ENCODE measurements at regions not wholly inside any gene's neighbourhood (a gene's known extent, or its start where the extent isn't known, plus 50 kb on each side); places are given as distances from the start of the nearest gene placed in this dataset.

DNA sequence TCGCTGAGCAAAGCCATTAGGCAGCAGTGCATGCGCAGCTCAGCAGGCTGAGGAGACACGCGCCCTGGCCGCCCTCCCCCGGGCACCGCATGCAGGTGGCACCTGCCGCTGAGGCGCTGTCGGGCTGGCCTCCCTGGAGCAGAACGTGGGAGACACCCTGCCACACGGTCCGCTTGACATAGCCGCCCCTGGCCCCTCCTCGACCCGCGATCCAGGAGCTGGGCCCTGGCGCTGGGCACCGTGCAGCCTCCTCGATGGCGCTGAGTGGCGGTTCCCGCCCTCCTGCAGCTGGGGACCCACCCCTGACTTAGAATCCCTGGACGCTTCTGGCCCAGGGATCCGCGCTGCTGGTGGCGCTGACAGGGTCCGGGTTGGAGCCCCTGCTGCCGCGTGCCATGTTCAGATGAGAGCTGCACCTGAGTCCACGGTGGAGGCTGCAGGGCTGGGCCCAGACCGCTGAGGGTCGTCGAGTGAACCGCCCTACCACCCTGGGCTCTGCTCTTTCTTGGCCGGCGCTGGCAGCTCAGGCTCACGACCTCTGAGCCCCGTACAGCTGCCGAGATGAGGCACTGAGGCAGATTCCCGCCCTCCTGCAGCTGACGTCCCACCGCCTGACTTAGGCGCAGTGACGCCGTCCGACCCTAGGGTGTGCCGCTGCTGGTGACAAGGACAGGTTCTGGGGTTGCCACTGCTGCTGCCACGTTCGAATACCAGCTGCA is 116.8 kb downstream of the OR13A1 start:
- DNase-seq, result no peak

DNA sequence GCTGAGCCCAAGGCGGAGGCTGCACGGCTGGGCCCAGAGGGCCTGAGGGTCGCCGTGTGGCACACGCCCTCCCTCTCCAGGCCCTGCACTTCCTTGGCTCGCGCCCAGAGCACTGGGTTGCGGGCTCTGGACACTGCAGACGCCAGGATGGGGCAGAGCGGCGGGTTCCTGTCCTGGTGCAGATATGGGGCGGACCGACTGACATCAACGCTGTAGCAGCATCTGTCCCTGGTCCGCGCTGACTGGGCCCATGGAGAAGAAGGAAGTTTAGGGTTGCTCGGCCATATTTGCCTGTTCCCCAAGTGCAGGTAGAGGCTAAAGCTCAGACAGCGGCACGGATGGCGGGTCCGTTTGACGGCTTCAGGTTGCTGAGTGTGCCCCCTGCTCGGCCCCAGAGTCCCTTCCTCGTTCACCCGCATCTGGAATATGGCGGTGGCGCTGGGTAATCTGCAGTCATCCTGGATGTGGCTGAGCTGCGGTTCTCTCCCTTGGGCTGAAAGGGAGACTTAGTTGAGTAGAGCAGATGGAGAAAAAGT is 116.1 kb downstream of the OR13A1 start:
- Histone ChIP-seq H3K4me3 (no peak overlapping the region), H3K36me3 (no peaks in the 10 kb centered on the region), H3K4me1 (no peaks in the 10 kb centered on the region), H3K9me3 (no peaks in the 10 kb centered on the region), H3K27me3 (no peaks in the 10 kb centered on the region), H3K27ac (no peak overlapping the region)
- intact Hi-C loops (cut with DNase I; ENCODE audit: low total_unique reads) (no loop called here), in situ Hi-C loops (cut with MboI; ENCODE audit: low sequenced_read_pairs in 4 of 4) (no loop called here)
- DNase-seq, result no peak
- ATAC-seq, result no peak
- no peak for TF ChIP-seq POLR2A (IDR thresholded peaks at IDR 0.05)
- TF ChIP-seq, protein P1, sequence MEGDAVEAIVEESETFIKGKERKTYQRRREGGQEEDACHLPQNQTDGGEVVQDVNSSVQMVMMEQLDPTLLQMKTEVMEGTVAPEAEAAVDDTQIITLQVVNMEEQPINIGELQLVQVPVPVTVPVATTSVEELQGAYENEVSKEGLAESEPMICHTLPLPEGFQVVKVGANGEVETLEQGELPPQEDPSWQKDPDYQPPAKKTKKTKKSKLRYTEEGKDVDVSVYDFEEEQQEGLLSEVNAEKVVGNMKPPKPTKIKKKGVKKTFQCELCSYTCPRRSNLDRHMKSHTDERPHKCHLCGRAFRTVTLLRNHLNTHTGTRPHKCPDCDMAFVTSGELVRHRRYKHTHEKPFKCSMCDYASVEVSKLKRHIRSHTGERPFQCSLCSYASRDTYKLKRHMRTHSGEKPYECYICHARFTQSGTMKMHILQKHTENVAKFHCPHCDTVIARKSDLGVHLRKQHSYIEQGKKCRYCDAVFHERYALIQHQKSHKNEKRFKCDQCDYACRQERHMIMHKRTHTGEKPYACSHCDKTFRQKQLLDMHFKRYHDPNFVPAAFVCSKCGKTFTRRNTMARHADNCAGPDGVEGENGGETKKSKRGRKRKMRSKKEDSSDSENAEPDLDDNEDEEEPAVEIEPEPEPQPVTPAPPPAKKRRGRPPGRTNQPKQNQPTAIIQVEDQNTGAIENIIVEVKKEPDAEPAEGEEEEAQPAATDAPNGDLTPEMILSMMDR (IDR thresholded peaks at IDR 0.05 in 4 of 5, conservative IDR thresholded peaks at IDR 0.05 in 1 of 5), result no peak

More for the DNA sequence above, 116.8 kb downstream of the OR13A1 start:
- no peak for TF ChIP-seq POLR2A (IDR thresholded peaks at IDR 0.05)
- TF ChIP-seq, protein P1 (IDR thresholded peaks at IDR 0.05 in 4 of 5, conservative IDR thresholded peaks at IDR 0.05 in 1 of 5), result no peak
- Histone ChIP-seq H3K27ac (no peak overlapping the region), H3K4me3 (no peak overlapping the region), H3K9me3 (no peaks in the 10 kb centered on the region), H3K4me1 (no peaks in the 10 kb centered on the region), H3K36me3 (no peaks in the 10 kb centered on the region), H3K27me3 (no peaks in the 10 kb centered on the region)
- in situ Hi-C loops (cut with MboI; ENCODE audit: low sequenced_read_pairs in 4 of 4) (no loop called here), intact Hi-C loops (cut with DNase I; ENCODE audit: low total_unique reads) (no loop called here)
- no peak for ATAC-seq

DNA sequence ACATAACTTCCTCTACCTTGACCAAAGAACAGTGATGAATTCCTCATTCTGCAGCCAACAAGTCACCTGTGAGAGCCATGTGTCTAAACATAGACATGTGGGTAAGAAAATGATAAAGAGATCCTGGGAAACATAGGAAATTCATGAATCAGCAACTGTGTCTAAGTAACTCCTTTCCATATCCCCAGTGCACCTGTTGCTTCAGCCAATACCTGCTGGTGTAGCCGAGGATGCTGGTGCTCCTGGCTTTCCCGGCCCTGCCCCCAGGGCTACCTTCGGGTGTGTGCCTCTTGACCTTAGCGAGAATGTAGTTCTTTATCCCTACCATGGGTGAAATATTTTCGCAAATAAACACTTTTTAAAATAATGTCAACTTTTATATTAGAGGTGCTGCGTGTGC is 114.1 kb downstream of the OR13A1 start:
- no peaks in the 10 kb centered on the region for H3K9me3 ChIP-seq
- no peak overlapping the region for H3K27ac ChIP-seq
- intact Hi-C loops (cut with DNase I; ENCODE audit: low total_unique reads) (no loop called here), in situ Hi-C loops (cut with MboI; ENCODE audit: low sequenced_read_pairs in 4 of 4) (no loop called here)
- H3K36me3 ChIP-seq, result no peaks in the 10 kb centered on the region
- no peaks in the 10 kb centered on the region for H3K27me3 ChIP-seq
- H3K4me1 ChIP-seq, result no peaks in the 10 kb centered on the region
- ATAC-seq (no peak), DNase-seq (no peak)
- no peak overlapping the region for H3K4me3 ChIP-seq
- TF ChIP-seq, protein P1 (IDR thresholded peaks at IDR 0.05 in 4 of 5, conservative IDR thresholded peaks at IDR 0.05 in 1 of 5), result no peak
- TF ChIP-seq POLR2A (IDR thresholded peaks at IDR 0.05), result no peak

DNA sequence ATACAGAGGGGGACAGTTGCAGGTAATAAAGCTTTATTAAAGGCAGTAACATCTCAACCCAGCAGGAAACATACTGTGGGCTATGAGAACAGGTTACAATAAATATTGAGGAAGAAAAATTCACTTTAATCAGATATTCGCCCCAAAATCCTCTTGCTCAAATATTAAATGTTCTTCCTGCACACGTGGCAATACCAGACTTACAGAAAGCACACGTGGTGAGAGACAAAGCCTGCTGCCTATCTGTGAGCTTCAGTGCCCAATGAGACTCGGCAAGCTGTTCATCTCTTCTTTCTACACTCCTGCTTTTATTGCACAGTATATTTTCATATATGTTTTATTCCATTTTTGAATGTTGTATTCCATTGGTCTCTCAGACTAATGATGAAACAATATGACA is 113.2 kb downstream of the OR13A1 start:
- Histone ChIP-seq H3K4me3 (no peak overlapping the region), H3K27me3 (no peaks in the 10 kb centered on the region), H3K9me3 (no peaks in the 10 kb centered on the region), H3K36me3 (no peaks in the 10 kb centered on the region), H3K4me1 (no peaks in the 10 kb centered on the region), H3K27ac (no peak overlapping the region)
- intact Hi-C loops (cut with DNase I; ENCODE audit: low total_unique reads), result no loop called here
- no peak for ATAC-seq
- DNase-seq, result no peak
- in situ Hi-C loops (cut with MboI; ENCODE audit: low sequenced_read_pairs in 4 of 4), result no loop called here
- TF ChIP-seq, protein P1 (IDR thresholded peaks at IDR 0.05 in 4 of 5, conservative IDR thresholded peaks at IDR 0.05 in 1 of 5), result no peak
- no peak for TF ChIP-seq POLR2A (IDR thresholded peaks at IDR 0.05)
